Activated CD8-positive, alpha-beta memory T cell treated with anti-CD3 and anti-CD28 coated beads, Interleukin-2, amount 10 ng/mL, durations not matched to agents 7 days and 5 days (primary cell): ENCODE measurements at regions not wholly inside any gene's neighbourhood (a gene's known extent, or its start where the extent isn't known, plus 50 kb on each side); places are given as distances from the start of the nearest gene placed in this dataset.

Experiments
- ATAC-seq: fragments of 150-1000 bp; cut with Tn5 transposase; one replicate; pipeline ENCODE4 v1.10.0; 2021; ENCODE audit warnings: moderate library complexity
- CTCF ChIA-PET: fragments of 350-600 bp; sonication (Branson Sonifier 250); formaldehyde crosslinking; loops from one replicate; lab custom pipeline; 2021; ENCODE audit warnings: antibody characterized with exemption; lab: Charles Lee
- DNase-seq: peaks from one replicate; pipeline ENCODE4 v3.0.0-alpha.2; 2020
- H3K27ac Mint-ChIP-seq: one replicate; pipeline ENCODE4 v1.8.0; 2021; ENCODE audit warnings: mild to moderate bottlenecking, mixed read lengths
- H3K27me3 Mint-ChIP-seq: one replicate; pipeline ENCODE4 v1.8.0; 2021; ENCODE audit warnings: mixed read lengths
- H3K36me3 Mint-ChIP-seq: one replicate; pipeline ENCODE4 v1.8.0; 2021; ENCODE audit warnings: mild to moderate bottlenecking, mixed read lengths
- H3K4me1 Mint-ChIP-seq: one replicate; pipeline ENCODE4 v1.8.0; 2021; ENCODE audit warnings: mixed read lengths
- H3K4me3 Mint-ChIP-seq: one replicate; pipeline ENCODE4 v1.8.0; 2021; ENCODE audit warnings: mild to moderate bottlenecking, moderate library complexity, mixed read lengths
- H3K9me3 Mint-ChIP-seq: one replicate; pipeline ENCODE4 v1.8.0; 2022; ENCODE audit warnings: low read depth, mixed read lengths

DNA sequence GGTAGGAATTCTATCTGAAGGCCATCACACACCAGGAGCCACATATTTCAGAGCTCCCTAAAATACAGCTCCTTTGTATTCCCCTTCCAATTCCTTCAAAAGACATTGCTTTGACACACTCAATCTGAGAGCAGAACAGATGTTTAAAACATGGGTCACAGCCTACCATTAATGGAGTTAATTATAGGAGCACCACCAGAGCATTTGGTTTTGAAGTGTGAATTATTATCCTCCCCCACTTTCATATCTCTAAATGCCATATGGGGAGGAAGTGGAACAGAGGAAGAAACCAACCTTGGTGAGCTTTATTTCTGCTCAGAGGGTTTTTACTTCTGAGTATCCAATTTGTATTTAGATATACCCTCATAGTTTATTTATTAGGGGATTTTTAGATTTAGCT lies 50.7 kb upstream of the TNFRSF21 start:
- Mint-ChIP-seq H3K36me3 (no peaks in the 10 kb centered on the region), H3K27ac (no peak overlapping the region), H3K4me1 (peaks cover 1% of the 10 kb centered on the region), H3K27me3 (peaks cover 25% of the 10 kb centered on the region), H3K4me3 (no peak overlapping the region), H3K9me3 (peaks cover 1% of the 10 kb centered on the region)
- CTCF ChIA-PET = no interaction called here
- no peak for ATAC-seq
- DNase-seq = no peak

GRCh38 chr6:47362857-47363461 lies 53.3 kb upstream of the TNFRSF21 start:
- Mint-ChIP-seq H3K27ac (no peak overlapping the region), H3K36me3 (no peaks in the 10 kb centered on the region), H3K4me1 (no peaks in the 10 kb centered on the region), H3K9me3 (no peaks in the 10 kb centered on the region), H3K27me3 (peaks cover 20% of the 10 kb centered on the region), H3K4me3 (no peak overlapping the region)
- ATAC-seq (no peak), DNase-seq (no peak)
- CTCF ChIA-PET = no interaction called here

- no peaks in the 10 kb centered on the region for H3K4me1 Mint-ChIP-seq
- DNase-seq (no peak), ATAC-seq (no peak)
- no peaks in the 10 kb centered on the region for H3K36me3 Mint-ChIP-seq
- H3K27ac Mint-ChIP-seq = no peak overlapping the region
- H3K27me3 Mint-ChIP-seq = peaks cover 20% of the 10 kb centered on the region
- CTCF ChIA-PET = no interaction called here
- no peaks in the 10 kb centered on the region for H3K9me3 Mint-ChIP-seq
- no peak overlapping the region for H3K4me3 Mint-ChIP-seq
Observed at GRCh38 chr6:47363736-47364135, 54.0 kb upstream of the TNFRSF21 start.

DNA sequence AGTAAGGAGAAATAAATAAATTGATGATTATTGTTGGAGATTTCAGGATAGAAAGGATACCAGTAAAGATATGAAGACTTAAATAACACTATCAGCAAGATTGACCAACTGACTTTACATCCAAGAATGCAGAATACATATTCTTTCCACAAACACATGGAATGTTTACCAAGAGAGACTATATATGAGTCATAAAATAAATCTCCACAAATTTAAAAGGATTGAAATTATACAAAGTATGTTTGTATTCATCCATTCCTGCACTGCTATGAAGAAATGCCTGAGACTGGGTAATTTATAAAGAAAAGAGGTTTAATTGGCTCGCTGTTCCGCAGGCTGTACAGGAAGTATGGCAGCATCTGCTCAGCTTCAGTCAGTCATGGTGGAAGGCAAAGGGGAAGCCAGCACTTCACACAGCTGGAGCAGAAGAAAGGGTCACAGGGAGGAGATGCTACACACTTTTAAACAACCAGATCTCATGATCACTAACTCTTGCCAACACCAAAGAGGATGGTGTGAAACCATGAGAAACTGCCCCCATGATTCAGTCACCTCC lies 56.7 kb upstream of the TNFRSF21 start:
- no peaks in the 10 kb centered on the region for H3K36me3 Mint-ChIP-seq
- H3K4me1 Mint-ChIP-seq = no peaks in the 10 kb centered on the region

GRCh38 chr6:47371139-47371869 lies 61.6 kb upstream of the TNFRSF21 start:
- Mint-ChIP-seq H3K27me3 (no peaks in the 10 kb centered on the region), H3K36me3 (no peaks in the 10 kb centered on the region), H3K4me3 (no peak overlapping the region), H3K4me1 (no peaks in the 10 kb centered on the region), H3K9me3 (no peaks in the 10 kb centered on the region), H3K27ac (no peak overlapping the region)
- ATAC-seq = no peak
- DNase-seq = no peak
- CTCF ChIA-PET = no interaction called here

More for the DNA sequence above, 56.7 kb upstream of the TNFRSF21 start:
- Mint-ChIP-seq H3K27me3 (peaks cover 11% of the 10 kb centered on the region), H3K4me3 (no peak overlapping the region), H3K9me3 (no peaks in the 10 kb centered on the region), H3K27ac (no peak overlapping the region)
- no peak for DNase-seq
- no peak for ATAC-seq
- CTCF ChIA-PET = interaction anchor here (1.7 kb wide), 1 partner anchor 11 kb away, joined by 3 read pairs; no protein-coding TSS in a partner anchor

DNA sequence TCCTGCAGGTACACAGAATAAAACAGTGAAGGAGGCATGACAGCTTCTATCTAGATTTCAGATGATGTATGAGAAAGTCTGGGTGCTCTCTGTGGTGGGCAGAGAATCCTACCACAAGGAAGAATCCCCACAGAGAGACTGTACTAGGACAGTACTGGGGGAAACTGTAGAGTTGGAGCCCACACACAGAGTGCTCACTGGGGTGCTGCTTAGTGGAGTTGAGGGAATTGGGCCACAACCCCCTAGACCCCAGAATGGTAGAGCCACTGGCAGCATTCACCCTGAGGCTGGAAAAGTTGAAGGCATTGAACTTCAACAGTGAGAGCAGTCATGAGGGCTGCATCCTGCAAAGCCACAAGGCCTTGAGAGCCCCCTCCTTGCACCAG lies 62.2 kb upstream of the TNFRSF21 start:
- no peaks in the 10 kb centered on the region for H3K4me1 Mint-ChIP-seq
- no peaks in the 10 kb centered on the region for H3K36me3 Mint-ChIP-seq
- H3K27me3 Mint-ChIP-seq = peaks cover 5% of the 10 kb centered on the region
- no peak overlapping the region for H3K4me3 Mint-ChIP-seq
- DNase-seq (no peak), ATAC-seq (no peak)
- CTCF ChIA-PET = no interaction called here
- no peaks in the 10 kb centered on the region for H3K9me3 Mint-ChIP-seq
- no peak overlapping the region for H3K27ac Mint-ChIP-seq

- Mint-ChIP-seq H3K4me1 (peaks cover 2% of the 10 kb centered on the region), H3K27ac (no peak overlapping the region), H3K36me3 (no peaks in the 10 kb centered on the region), H3K4me3 (no peak overlapping the region), H3K27me3 (peaks cover 5% of the 10 kb centered on the region), H3K9me3 (no peaks in the 10 kb centered on the region)
- CTCF ChIA-PET = no interaction called here
- no peak for ATAC-seq
- no peak for DNase-seq
Observed at GRCh38 chr6:47372318-47372717, 62.6 kb upstream of the TNFRSF21 start.

DNA sequence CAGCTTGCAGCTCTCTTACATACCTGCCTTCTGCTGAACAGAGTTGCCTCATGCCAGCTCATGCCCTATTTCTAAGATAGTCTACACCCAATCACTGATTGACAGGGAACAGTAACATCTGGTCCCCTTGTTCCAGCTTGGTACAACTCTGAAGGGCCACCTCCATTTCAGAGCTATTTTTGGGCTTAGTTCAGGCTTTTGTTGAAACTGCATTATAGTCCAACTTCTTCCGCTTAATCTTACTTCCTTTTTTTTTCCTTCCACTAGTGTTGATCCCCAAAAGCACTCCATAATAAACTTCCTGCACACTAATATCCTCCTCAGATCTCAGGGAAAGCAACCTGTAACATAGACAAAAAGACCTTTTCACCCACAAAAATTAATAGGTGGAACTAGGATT lies 65.7 kb upstream of the TNFRSF21 start:
- CTCF ChIA-PET = no interaction called here
- H3K4me1 Mint-ChIP-seq = peaks cover 2% of the 10 kb centered on the region

GRCh38 chr6:47376930-47377329 lies 67.2 kb upstream of the TNFRSF21 start:
- H3K27me3 Mint-ChIP-seq = peaks cover 13% of the 10 kb centered on the region
- CTCF ChIA-PET = no interaction called here
- no peaks in the 10 kb centered on the region for H3K9me3 Mint-ChIP-seq
- no peak overlapping the region for H3K4me3 Mint-ChIP-seq
- H3K27ac Mint-ChIP-seq = peak overlapping the region; percentile 36
- peak; percentile 49 for ATAC-seq
- peak; percentile 42 for DNase-seq
- H3K36me3 Mint-ChIP-seq = no peaks in the 10 kb centered on the region
- H3K4me1 Mint-ChIP-seq = peaks cover 2% of the 10 kb centered on the region

More for the DNA sequence above, 65.7 kb upstream of the TNFRSF21 start:
- Mint-ChIP-seq H3K27me3 (peaks cover 13% of the 10 kb centered on the region), H3K36me3 (no peaks in the 10 kb centered on the region), H3K27ac (no peak overlapping the region), H3K9me3 (no peaks in the 10 kb centered on the region), H3K4me3 (no peak overlapping the region)
- no peak for DNase-seq
- ATAC-seq = no peak

GRCh38 chr6:47377971-47378370 lies 68.3 kb upstream of the TNFRSF21 start:
- Mint-ChIP-seq H3K4me3 (no peak overlapping the region), H3K4me1 (peaks cover 2% of the 10 kb centered on the region), H3K27me3 (peaks cover 13% of the 10 kb centered on the region), H3K27ac (no peak overlapping the region), H3K9me3 (no peaks in the 10 kb centered on the region), H3K36me3 (no peaks in the 10 kb centered on the region)
- no peak for DNase-seq
- CTCF ChIA-PET = no interaction called here
- no peak for ATAC-seq

GRCh38 chr6:47379328-47379727 lies 69.6 kb upstream of the TNFRSF21 start:
- peaks cover 2% of the 10 kb centered on the region for H3K4me1 Mint-ChIP-seq
- peaks cover 19% of the 10 kb centered on the region for H3K27me3 Mint-ChIP-seq
- H3K9me3 Mint-ChIP-seq = peaks cover 2% of the 10 kb centered on the region
- no peaks in the 10 kb centered on the region for H3K36me3 Mint-ChIP-seq
- no peak overlapping the region for H3K4me3 Mint-ChIP-seq
- ATAC-seq = no peak
- CTCF ChIA-PET = no interaction called here
- no peak overlapping the region for H3K27ac Mint-ChIP-seq
- DNase-seq = no peak

DNA sequence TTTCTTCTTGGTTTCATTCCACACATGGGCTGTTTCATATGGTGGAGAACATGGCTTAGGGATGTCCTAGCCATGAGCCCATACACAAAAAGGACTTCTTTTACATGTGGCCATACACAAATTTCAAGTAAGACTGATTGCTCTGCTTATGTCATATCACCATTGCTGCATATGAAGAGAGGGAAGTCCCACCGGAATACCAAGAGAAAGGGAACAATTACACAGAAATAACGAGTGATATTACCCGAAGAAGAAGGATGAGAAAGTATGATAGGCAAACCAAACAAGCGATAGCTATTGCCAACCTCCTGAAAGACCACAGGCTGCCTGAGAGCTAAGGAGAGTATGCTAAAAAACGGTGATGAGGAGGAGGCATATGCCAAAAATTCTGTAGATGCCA lies 70.5 kb upstream of the TNFRSF21 start:
- CTCF ChIA-PET = no interaction called here
- Mint-ChIP-seq H3K9me3 (peaks cover 2% of the 10 kb centered on the region), H3K27me3 (peaks cover 19% of the 10 kb centered on the region)

DNA sequence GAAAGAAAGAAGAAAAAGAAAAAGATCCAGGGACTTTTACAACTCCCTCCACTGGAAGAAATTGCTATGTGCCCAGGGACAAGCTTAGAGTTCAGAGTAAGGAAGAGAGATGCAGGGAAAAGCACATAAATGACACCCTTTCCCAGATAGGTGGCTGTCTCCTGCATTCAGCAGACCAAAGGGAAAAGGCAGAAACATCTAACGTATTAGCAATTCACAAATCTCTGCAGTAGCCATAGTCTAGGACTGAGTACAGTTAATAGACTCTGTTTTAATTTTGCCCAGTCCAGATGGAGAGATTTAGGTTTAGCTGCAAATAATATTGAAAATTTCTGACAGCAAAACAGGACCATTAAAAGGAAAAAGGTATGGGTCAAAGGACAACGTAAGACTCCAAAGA lies 71.3 kb upstream of the TNFRSF21 start:
- Mint-ChIP-seq H3K27ac (no peak overlapping the region), H3K36me3 (no peaks in the 10 kb centered on the region), H3K27me3 (peaks cover 19% of the 10 kb centered on the region), H3K4me1 (peaks cover 2% of the 10 kb centered on the region), H3K9me3 (peaks cover 2% of the 10 kb centered on the region), H3K4me3 (no peak overlapping the region)
- ATAC-seq = no peak
- CTCF ChIA-PET = no interaction called here
- no peak for DNase-seq

More for the DNA sequence above, 70.5 kb upstream of the TNFRSF21 start:
- ATAC-seq = no peak
- Mint-ChIP-seq H3K4me3 (no peak overlapping the region), H3K36me3 (no peaks in the 10 kb centered on the region), H3K4me1 (peaks cover 2% of the 10 kb centered on the region), H3K27ac (no peak overlapping the region)
- no peak for DNase-seq

- no peak overlapping the region for H3K27ac Mint-ChIP-seq
- CTCF ChIA-PET = no interaction called here
- peaks cover 13% of the 10 kb centered on the region for H3K27me3 Mint-ChIP-seq
- H3K36me3 Mint-ChIP-seq = no peaks in the 10 kb centered on the region
- DNase-seq (no peak), ATAC-seq (no peak)
- peaks cover 4% of the 10 kb centered on the region for H3K9me3 Mint-ChIP-seq
- H3K4me3 Mint-ChIP-seq = no peak overlapping the region
- no peaks in the 10 kb centered on the region for H3K4me1 Mint-ChIP-seq
Observed at GRCh38 chr6:47383360-47383759, 73.7 kb upstream of the TNFRSF21 start.
